H1 (cell line): ENCODE measurements at regions not wholly inside any gene's neighbourhood (a gene's known extent, or its start where the extent isn't known, plus 50 kb on each side); places are given as distances from the start of the nearest gene placed in this dataset.

Experiments used
- CTCF ChIA-PET: fragments of 300-600 bp; sonication (Branson Sonifier 250); formaldehyde crosslinking; loops from one replicate; lab custom pipeline; 2021; ENCODE audit not compliant: partially characterized antibody; lab: Charles Lee
- POLR2A ChIA-PET: fragments of 300-600 bp; sonication (Branson Sonifier 250); formaldehyde crosslinking; loops from one replicate; lab custom pipeline; 2021; ENCODE audit warnings: inconsistent platforms; ENCODE audit not compliant: partially characterized antibody; lab: Charles Lee
- DNase-seq, 2 experiments: peaks; one replicate each; pipeline versions ENCODE4 v3.0.0 to v3.0.0-alpha.2; 2010 to 2022; ENCODE audit warnings: low spot score in 2 of 2, low read depth in 1 of 2, mixed read lengths in 1 of 2
- FAIRE-seq: peaks from 2 replicates; lab custom pipeline; 2011; peaks lifted over from hg19 to GRCh38; lab: Jason Lieb, UNC
- H2AFZ ChIP-seq: 2 replicates; pipeline ENCODE4 v1.8.1; 2012; ENCODE audit warnings: low read length, inconsistent platforms
- H2AK5ac ChIP-seq: 2 replicates; pipeline ENCODE4 v1.6.1; 2013; ENCODE audit warnings: low read depth, low read length
- H2BK120ac ChIP-seq: replicated peaks from 2 replicates; pipeline ENCODE3; 2013; ENCODE audit warnings: low read depth, low read length, inconsistent platforms
- H2BK12ac ChIP-seq: 2 replicates; pipeline ENCODE4 v1.6.1; 2013; ENCODE audit warnings: low read depth, low read length
- H2BK15ac ChIP-seq: 2 replicates; pipeline ENCODE4 v1.6.1; 2013; ENCODE audit warnings: low read length
- H2BK20ac ChIP-seq: 2 replicates; pipeline ENCODE4 v1.6.1; 2013; ENCODE audit warnings: low read length
- H2BK5ac ChIP-seq: 2 replicates; pipeline ENCODE4 v1.6.1; 2013; ENCODE audit warnings: low read depth, low read length
- H3K14ac ChIP-seq: 2 replicates; pipeline ENCODE4 v1.6.1; 2013; ENCODE audit warnings: inconsistent platforms; ENCODE audit not compliant: insufficient read length
- H3K18ac ChIP-seq: 2 replicates; pipeline ENCODE4 v1.6.1; 2013; ENCODE audit warnings: low read length; ENCODE audit errors: extremely low read depth
- H3K23ac ChIP-seq: 2 replicates; pipeline ENCODE4 v1.6.1; 2013; ENCODE audit warnings: inconsistent platforms; ENCODE audit not compliant: insufficient read length
- H3K23me2 ChIP-seq: 2 replicates; pipeline ENCODE4 v1.6.1; 2013; ENCODE audit warnings: low read depth, low read length
- H3K27ac ChIP-seq: 2 replicates; pipeline ENCODE4 v1.6.1; 2011; ENCODE audit warnings: low read depth, low read length, inconsistent platforms
- H3K27me3 ChIP-seq, 4 experiments: replicated peaks in 1 of 4; 1 replicate in 1 of 4; 2 replicates in 3 of 4; pipeline versions ENCODE4 v1.6.1 to v1.8.1; 2011 to 2013; ENCODE audit warnings: low read length in 3 of 4, mild to moderate bottlenecking in 3 of 4, inconsistent platforms in 2 of 4, mixed read lengths in 2 of 4, moderate library complexity in 1 of 4; ENCODE audit not compliant: control insufficient read depth in 3 of 4, insufficient read depth in 3 of 4; ENCODE audit errors: extremely low read depth in 1 of 4
- H3K36me3 ChIP-seq, 4 experiments: 2 replicates each; pipeline versions ENCODE4 v1.6.1 to v1.8.1; 2011 to 2013; ENCODE audit warnings: mild to moderate bottlenecking in 4 of 4, low read length in 3 of 4, moderate library complexity in 2 of 4, control low read depth in 1 of 4, inconsistent platforms in 1 of 4; ENCODE audit not compliant: insufficient read depth in 4 of 4, control insufficient read depth in 2 of 4
- H3K4ac ChIP-seq: replicated peaks from 2 replicates; pipeline ENCODE3; 2013; ENCODE audit warnings: low read length, low read depth, mixed read lengths, inconsistent platforms; ENCODE audit not compliant: insufficient read length
- H3K4me1 ChIP-seq, 4 experiments: replicated peaks in 1 of 4; 1 replicate in 1 of 4; 2 replicates in 3 of 4; pipeline versions ENCODE4 v1.6.1 to v1.8.1; 2011 to 2013; ENCODE audit warnings: low read length in 3 of 4, inconsistent platforms in 2 of 4, mixed read lengths in 1 of 4; ENCODE audit not compliant: insufficient read depth in 4 of 4, control insufficient read depth in 3 of 4
- H3K4me2 ChIP-seq, 2 experiments: 2 replicates each; pipeline versions ENCODE4 v1.6.1 to v1.8.1; 2011 to 2013; ENCODE audit warnings: low read depth in 2 of 2, low read length in 2 of 2, control low read depth in 1 of 2, inconsistent platforms in 1 of 2, mild to moderate bottlenecking in 1 of 2; ENCODE audit not compliant: insufficient read depth in 1 of 2
- H3K4me3 ChIP-seq, 4 experiments: fragments of 200-600, 300-600 bp in 1 of 4; sonication (generic), shearing (Covaris generic), sonication (Bioruptor Twin) in 1 of 4; 2 replicates each; pipeline versions ENCODE4 v1.5.1 to v1.8.1; 2011 to 2016; ENCODE audit warnings: low read length in 4 of 4, low read depth in 3 of 4, control low read depth in 2 of 4, inconsistent platforms in 2 of 4, mild to moderate bottlenecking in 2 of 4, mixed read lengths in 1 of 4, moderate library complexity in 1 of 4; ENCODE audit not compliant: insufficient read depth in 2 of 4; ENCODE audit errors: extremely low read depth in 1 of 4
- H3K56ac ChIP-seq: replicated peaks from 2 replicates; pipeline ENCODE3; 2013; ENCODE audit warnings: low read depth, mild to moderate bottlenecking, mixed read lengths, low read length, inconsistent platforms; ENCODE audit not compliant: insufficient read length
- H3K79me1 ChIP-seq: 2 replicates; pipeline ENCODE4 v1.6.1; 2013; ENCODE audit warnings: low read depth, low read length, control low read depth
- H3K79me2 ChIP-seq, 2 experiments: 2 replicates each; pipeline versions ENCODE4 v1.6.1 to v1.8.1; 2012 to 2013; ENCODE audit warnings: low read length in 2 of 2, mild to moderate bottlenecking in 2 of 2, inconsistent platforms in 1 of 2; ENCODE audit not compliant: insufficient read depth in 2 of 2, control insufficient read depth in 1 of 2
- H3K9ac ChIP-seq, 4 experiments: replicated peaks in 1 of 4; 1 replicate in 1 of 4; 2 replicates in 3 of 4; pipeline versions ENCODE4 v1.6.1 to v1.8.1; 2011 to 2013; ENCODE audit warnings: low read depth in 3 of 4, low read length in 3 of 4, control low read depth in 2 of 4, mild to moderate bottlenecking in 2 of 4, moderate library complexity in 2 of 4, inconsistent platforms in 1 of 4; ENCODE audit errors: extremely low read depth in 1 of 4
- H3K9me3 ChIP-seq, 2 experiments: 2 replicates each; pipeline versions ENCODE4 v1.6.1 to v1.8.1; 2012 to 2013; ENCODE audit warnings: mild to moderate bottlenecking in 2 of 2, moderate library complexity in 2 of 2, control low read depth in 1 of 2, inconsistent platforms in 1 of 2, low read depth in 1 of 2, low read length in 1 of 2, mixed read lengths in 1 of 2; ENCODE audit not compliant: insufficient read depth in 2 of 2
- H4K20me1 ChIP-seq, 2 experiments: replicated peaks in 1 of 2; 2 replicates each; pipeline versions ENCODE3 to v1.8.1; 2011 to 2013; ENCODE audit warnings: inconsistent platforms in 2 of 2, low read length in 2 of 2, mild to moderate bottlenecking in 1 of 2; ENCODE audit not compliant: insufficient read depth in 2 of 2, control insufficient read depth in 1 of 2
- H4K5ac ChIP-seq: 2 replicates; pipeline ENCODE4 v1.6.1; 2013; ENCODE audit warnings: low read length, low read depth, mixed read lengths, inconsistent platforms; ENCODE audit not compliant: insufficient read length
- H4K8ac ChIP-seq: 2 replicates; pipeline ENCODE4 v1.8.0; 2013; ENCODE audit warnings: mild to moderate bottlenecking, moderate library complexity, low read length, inconsistent platforms; ENCODE audit not compliant: insufficient read depth; ENCODE audit errors: extremely low read depth
- H4K91ac ChIP-seq: replicated peaks from 2 replicates; pipeline ENCODE3; 2013; ENCODE audit warnings: low read length, mixed read lengths, inconsistent platforms; ENCODE audit not compliant: insufficient read length
- CBX5 ChIP-seq: fragments of 300-800, 300-1000 bp; sonication (generic); IDR thresholded peaks from 2 replicates; pipeline ENCODE4 v1.7.1; 2016; ENCODE audit warnings: antibody characterized with exemption, low read length, low read depth
- CTBP2 ChIP-seq: IDR thresholded peaks from 2 replicates; pipeline ENCODE4 v1.7.0; 2011; ENCODE audit warnings: borderline replicate concordance, mild to moderate bottlenecking, moderate library complexity, mixed read lengths, low read length; ENCODE audit not compliant: insufficient read depth, insufficient read length
- HDAC6 ChIP-seq: IDR thresholded peaks from one replicate; pipeline ENCODE4 v1.7.1; 2012; ENCODE audit warnings: low read depth, mild to moderate bottlenecking, inconsistent platforms, low read length, moderate library complexity
- NANOG ChIP-seq: IDR thresholded peaks from 2 replicates; pipeline ENCODE4 v1.6.1; 2011; ENCODE audit warnings: low read length, low read depth, mild to moderate bottlenecking, inconsistent platforms; ENCODE audit not compliant: insufficient read depth, poor library complexity, severe bottlenecking
- RFX5 ChIP-seq: IDR thresholded peaks from 2 replicates; pipeline ENCODE4 v1.6.1; 2011; ENCODE audit warnings: low read depth, low read length, improper control_type of control experiment, borderline replicate concordance
- SAP30 ChIP-seq: fragments of 300-600 bp; sonication (generic); IDR thresholded peaks from 2 replicates; pipeline ENCODE4 v1.7.1; 2012; ENCODE audit warnings: low read length, moderate library complexity, mild to moderate bottlenecking, inconsistent platforms; ENCODE audit not compliant: insufficient read depth, insufficient replicate concordance
- SP1 ChIP-seq: IDR thresholded peaks from 2 replicates; pipeline ENCODE4 v1.6.1; 2011; ENCODE audit warnings: low read depth, low read length
- TEAD4 ChIP-seq: IDR thresholded peaks from 2 replicates; pipeline ENCODE4 v1.6.1; 2012; ENCODE audit warnings: low read depth, low read length, inconsistent platforms, mixed read lengths
- YY1 ChIP-seq: IDR thresholded peaks from 2 replicates; pipeline ENCODE4 v1.6.1; 2011; ENCODE audit warnings: low read depth, mild to moderate bottlenecking, low read length
- WGBS, 2 experiments: shearing (Covaris generic) in 1 of 2; methylation state at CpG; one replicate each; pipeline versions ENCODE4 v1.1.6 to v1.1.7; 2013 to 2015; ENCODE audit warnings: low lambda C conversion rate in 2 of 2, mixed read lengths in 2 of 2, inconsistent platforms in 1 of 2, low coverage in 1 of 2, missing lambda C conversion rate in 1 of 2; ENCODE audit not compliant: insufficient replicate concordance in 2 of 2, insufficient coverage in 1 of 2, insufficient read length in 1 of 2; ENCODE audit errors: extremely low coverage in 1 of 2, missing lambda C conversion rate in 1 of 2; 5-methylcytosine and 5-hydroxymethylcytosine counted together
- TF ChIP-seq, protein P1 (sequence below): IDR thresholded peaks from 2 replicates; pipeline ENCODE4 v1.6.1; 2011; ENCODE audit warnings: low read length, improper control_type of control experiment

- WGBS, 2 experiments: 92% methylated on average over 8 of the region's 8 CpGs; no CpG with 5 or more reads in 1 of the 2 experiments
- Histone ChIP-seq H2BK15ac (no peak overlapping the region), H4K8ac (no peak overlapping the region), H3K27ac (no peak overlapping the region), H4K91ac (no peak overlapping the region), H3K4me3 (no peak overlapping the region), H4K5ac (no peak overlapping the region), H3K4me2 (no peak overlapping the region), H2BK12ac (no peak overlapping the region; the same call in 1 of the 2 replicates), H3K23me2 (no peaks in the 10 kb centered on the region), H3K4ac (no peak overlapping the region), H3K79me2 (no peaks in the 10 kb centered on the region), H3K4me1 (no peaks in the 10 kb centered on the region; a peak in 1 of 7 replicates), H3K36me3 (no peaks in the 10 kb centered on the region), H3K14ac (no peak overlapping the region), H3K18ac (no peak overlapping the region; the same call in 1 of the 2 replicates), H2AK5ac (no peak overlapping the region), H3K27me3 (no peaks in the 10 kb centered on the region), H2BK20ac (no peak overlapping the region), H2BK5ac (no peak overlapping the region), H3K56ac (no peak overlapping the region), H3K23ac (no peak overlapping the region), H3K79me1 (no peaks in the 10 kb centered on the region), H3K9me3 (no peaks in the 10 kb centered on the region), H2AFZ (no peak overlapping the region), H2BK120ac (no peak overlapping the region), H3K9ac (no peak overlapping the region), H4K20me1 (no peaks in the 10 kb centered on the region)
- DNase-seq: no peak
- FAIRE-seq: no peak
- POLR2A ChIA-PET: no interaction called here
- CTCF ChIA-PET: interaction anchor here (0.8 to 4.6 kb wide), 2 partner anchors 9 to 92 kb away, joined by 3 to 23 read pairs; no protein-coding TSS in a partner anchor
- TF ChIP-seq TEAD4: no peak
- TF ChIP-seq HDAC6: no peak
- no peak for TF ChIP-seq SP1
- TF ChIP-seq RFX5: no peak
- no peak for TF ChIP-seq SAP30
- no peak for TF ChIP-seq YY1
- TF ChIP-seq NANOG: no peak
- TF ChIP-seq CBX5: no peak
- TF ChIP-seq, protein P1, sequence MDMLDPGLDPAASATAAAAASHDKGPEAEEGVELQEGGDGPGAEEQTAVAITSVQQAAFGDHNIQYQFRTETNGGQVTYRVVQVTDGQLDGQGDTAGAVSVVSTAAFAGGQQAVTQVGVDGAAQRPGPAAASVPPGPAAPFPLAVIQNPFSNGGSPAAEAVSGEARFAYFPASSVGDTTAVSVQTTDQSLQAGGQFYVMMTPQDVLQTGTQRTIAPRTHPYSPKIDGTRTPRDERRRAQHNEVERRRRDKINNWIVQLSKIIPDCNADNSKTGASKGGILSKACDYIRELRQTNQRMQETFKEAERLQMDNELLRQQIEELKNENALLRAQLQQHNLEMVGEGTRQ: no peak
- TF ChIP-seq CTBP2: no peak
Observed at GRCh38 chr2:128717758-128718710, 399.4 kb upstream of the HS6ST1 start.
